CD14-positive monocyte (primary cell): ENCODE measurements at regions not wholly inside any gene's neighbourhood (a gene's known extent, or its start where the extent isn't known, plus 50 kb on each side); places are given as distances from the start of the nearest gene placed in this dataset.

Source experiments
- DNase-seq, 3 donors: peaks; one replicate each; pipeline ENCODE4 v3.0.0-alpha.2; 2011 to 2022
- H2AFZ ChIP-seq: 2 replicates; pipeline ENCODE4 v1.6.0; 2012; ENCODE audit warnings: mild to moderate bottlenecking, low read depth, low read length, inconsistent platforms; ENCODE audit not compliant: insufficient read depth, poor library complexity, severe bottlenecking
- H3K27ac ChIP-seq, 2 donors: 1 replicate in 1 of 2; 2 replicates in 1 of 2; pipeline ENCODE4 v1.5.1; 2012 to 2013; ENCODE audit warnings: low read length in 2 of 2, control low read depth in 1 of 2, inconsistent platforms in 1 of 2, low read depth in 1 of 2, mild to moderate bottlenecking in 1 of 2
- H3K27me3 ChIP-seq, 2 donors: one replicate each; pipeline versions ENCODE4 v1.6.0 to v1.6.1; 2011 to 2013; ENCODE audit warnings: low read length in 2 of 2; ENCODE audit not compliant: control insufficient read depth in 2 of 2, insufficient read depth in 2 of 2
- H3K36me3 ChIP-seq, 2 donors: replicated peaks in 1 of 2; 1 replicate in 1 of 2; 2 replicates in 1 of 2; pipeline versions ENCODE4 v1.5.1 to v1.6.1; 2012 to 2013; ENCODE audit warnings: low read length in 2 of 2, control low read depth in 1 of 2, inconsistent platforms in 1 of 2, mild to moderate bottlenecking in 1 of 2; ENCODE audit not compliant: insufficient read depth in 2 of 2, control insufficient read depth in 1 of 2
- H3K4me1 ChIP-seq, 2 donors: 1 replicate in 1 of 2; 2 replicates in 1 of 2; pipeline versions ENCODE4 v1.5.1 to v1.6.1; 2012 to 2013; ENCODE audit warnings: low read length in 2 of 2, control low read depth in 1 of 2, inconsistent platforms in 1 of 2, mild to moderate bottlenecking in 1 of 2, moderate library complexity in 1 of 2; ENCODE audit not compliant: insufficient read depth in 2 of 2, control insufficient read depth in 1 of 2
- H3K4me2 ChIP-seq: replicated peaks from 2 replicates; pipeline ENCODE3; 2012; ENCODE audit warnings: low read length, moderate library complexity, mild to moderate bottlenecking; ENCODE audit not compliant: poor library complexity, severe bottlenecking; ENCODE audit errors: extremely low read depth
- H3K4me3 ChIP-seq, 3 experiments: fragments of 200-600 bp in 1 of 3; sonication (generic) in 1 of 3; replicated peaks in 1 of 3; 1 replicate in 2 of 3; 2 replicates in 1 of 3; pipeline ENCODE4 v1.5.1; 2011 to 2013; ENCODE audit warnings: low read length in 3 of 3, mild to moderate bottlenecking in 3 of 3, control low read depth in 2 of 3, low read depth in 2 of 3, inconsistent platforms in 1 of 3, moderate library complexity in 1 of 3
- H3K79me2 ChIP-seq: 2 replicates; pipeline ENCODE4 v1.6.0; 2012; ENCODE audit warnings: mild to moderate bottlenecking, control low read depth, inconsistent platforms, low read length, moderate library complexity; ENCODE audit not compliant: insufficient read depth
- H3K9ac ChIP-seq: 2 replicates; pipeline ENCODE4 v1.6.0; 2017; ENCODE audit warnings: low read length, mild to moderate bottlenecking; ENCODE audit not compliant: insufficient read depth, poor library complexity, severe bottlenecking
- H3K9me3 ChIP-seq, 2 donors: replicated peaks in 1 of 2; 1 replicate in 1 of 2; 2 replicates in 1 of 2; pipeline versions ENCODE4 v1.5.1 to v1.6.1; 2012 to 2013; ENCODE audit warnings: low read length in 2 of 2, control low read depth in 1 of 2; ENCODE audit not compliant: control insufficient read depth in 1 of 2, insufficient read depth in 1 of 2
- H4K20me1 ChIP-seq: 2 replicates; pipeline ENCODE4 v1.6.0; 2012; ENCODE audit warnings: mild to moderate bottlenecking, low read length, control low read depth, moderate library complexity; ENCODE audit not compliant: insufficient read depth
- H3K27ac Mint-ChIP-seq, 7 donors: one replicate each; pipeline ENCODE4 v1.8.0; 2020; ENCODE audit warnings: mild to moderate bottlenecking in 7 of 7, mixed read lengths in 7 of 7, moderate library complexity in 6 of 7, inconsistent platforms in 2 of 7
- H3K27me3 Mint-ChIP-seq, 3 donors: one replicate each; pipeline ENCODE4 v1.8.0; 2021 to 2022; ENCODE audit warnings: low read depth in 3 of 3, mild to moderate bottlenecking in 3 of 3, mixed read lengths in 3 of 3, moderate library complexity in 3 of 3, inconsistent platforms in 1 of 3
- H3K36me3 Mint-ChIP-seq, 2 donors: one replicate each; pipeline ENCODE4 v1.8.0; 2020; ENCODE audit warnings: mixed read lengths in 2 of 2, inconsistent platforms in 1 of 2, mild to moderate bottlenecking in 1 of 2
- H3K4me1 Mint-ChIP-seq: one replicate; pipeline ENCODE4 v1.8.0; 2020; ENCODE audit warnings: mild to moderate bottlenecking, mixed read lengths
- H3K4me3 Mint-ChIP-seq, 2 donors: one replicate each; pipeline ENCODE4 v1.8.0; 2020; ENCODE audit warnings: mild to moderate bottlenecking in 2 of 2, mixed read lengths in 2 of 2, moderate library complexity in 1 of 2
- H3K9me3 Mint-ChIP-seq, 7 donors: one replicate each; pipeline ENCODE4 v1.8.0; 2020 to 2022; ENCODE audit warnings: mixed read lengths in 7 of 7, mild to moderate bottlenecking in 6 of 7, moderate library complexity in 6 of 7, inconsistent platforms in 2 of 7
- WGBS: methylation state at CpG from one replicate; pipeline ENCODE4 v1.1.5; 2013; ENCODE audit warnings: missing lambda C conversion rate; ENCODE audit not compliant: insufficient coverage; 5-methylcytosine and 5-hydroxymethylcytosine counted together
- intact Hi-C, 2 donors: fragments of 100-400 bp; cut with micrococcal nuclease; formaldehyde crosslinking; loops; one replicate each; pipeline versions ENCODE4 v1.15.0 to v1.15.1; 2023
- TF ChIP-seq, protein P1 (sequence below): fragments of 200-600 bp; IDR thresholded peaks from one replicate; pipeline ENCODE4 v1.8.0; 2022; ENCODE audit warnings: antibody characterized with exemption, mild to moderate bottlenecking

DNA sequence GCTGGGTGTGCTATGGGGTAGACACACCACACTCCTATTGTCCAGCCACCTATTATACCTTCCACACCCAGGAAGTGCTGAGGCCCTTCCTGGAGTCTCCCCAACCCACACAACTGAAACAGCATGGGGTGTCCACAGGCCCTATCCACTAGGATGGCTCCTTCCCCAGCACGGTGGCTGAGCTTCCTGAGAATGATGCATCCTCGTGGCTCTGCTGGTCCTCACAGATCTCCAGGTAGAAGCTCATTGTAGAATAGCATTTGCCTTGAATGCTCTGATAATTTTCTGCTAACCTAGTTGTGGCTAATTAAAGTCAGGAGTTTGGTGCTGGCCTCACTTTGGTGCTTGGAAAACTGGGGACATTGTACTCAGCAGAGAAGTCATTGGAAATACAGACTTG, 182.6 kb downstream of the ANKRD30B start:
- no peaks in the 10 kb centered on the region for H3K27me3 ChIP-seq
- WGBS = 78% methylated on average over 2 of the region's 2 CpGs
- H3K27me3 Mint-ChIP-seq = peaks cover 0 to 2% (median 0%) of the 10 kb centered on the region in 3 donors
- no peak overlapping the region for H2AFZ ChIP-seq
- H3K4me1 ChIP-seq = no peaks in the 10 kb centered on the region
- no peak overlapping the region for H3K9ac ChIP-seq
- no peaks in the 10 kb centered on the region for H4K20me1 ChIP-seq
- H3K4me2 ChIP-seq = no peak overlapping the region
- DNase-seq = no peak
- H3K79me2 ChIP-seq = no peaks in the 10 kb centered on the region
- intact Hi-C loops = no loop called here
- no peak overlapping the region for H3K27ac ChIP-seq
- H3K9me3 ChIP-seq = peaks cover 0 to 8% of the 10 kb centered on the region in 2 donors
- H3K36me3 ChIP-seq = no peaks in the 10 kb centered on the region
- peak overlapping the region in 1 of 7 donors; percentile 9 for H3K27ac Mint-ChIP-seq
- H3K4me3 Mint-ChIP-seq = no peak overlapping the region
- TF ChIP-seq, protein P1, sequence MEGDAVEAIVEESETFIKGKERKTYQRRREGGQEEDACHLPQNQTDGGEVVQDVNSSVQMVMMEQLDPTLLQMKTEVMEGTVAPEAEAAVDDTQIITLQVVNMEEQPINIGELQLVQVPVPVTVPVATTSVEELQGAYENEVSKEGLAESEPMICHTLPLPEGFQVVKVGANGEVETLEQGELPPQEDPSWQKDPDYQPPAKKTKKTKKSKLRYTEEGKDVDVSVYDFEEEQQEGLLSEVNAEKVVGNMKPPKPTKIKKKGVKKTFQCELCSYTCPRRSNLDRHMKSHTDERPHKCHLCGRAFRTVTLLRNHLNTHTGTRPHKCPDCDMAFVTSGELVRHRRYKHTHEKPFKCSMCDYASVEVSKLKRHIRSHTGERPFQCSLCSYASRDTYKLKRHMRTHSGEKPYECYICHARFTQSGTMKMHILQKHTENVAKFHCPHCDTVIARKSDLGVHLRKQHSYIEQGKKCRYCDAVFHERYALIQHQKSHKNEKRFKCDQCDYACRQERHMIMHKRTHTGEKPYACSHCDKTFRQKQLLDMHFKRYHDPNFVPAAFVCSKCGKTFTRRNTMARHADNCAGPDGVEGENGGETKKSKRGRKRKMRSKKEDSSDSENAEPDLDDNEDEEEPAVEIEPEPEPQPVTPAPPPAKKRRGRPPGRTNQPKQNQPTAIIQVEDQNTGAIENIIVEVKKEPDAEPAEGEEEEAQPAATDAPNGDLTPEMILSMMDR = no peak
- peaks cover 0 to 6% (median 2%) of the 10 kb centered on the region in 7 donors for H3K9me3 Mint-ChIP-seq
- no peaks in the 10 kb centered on the region for H3K4me1 Mint-ChIP-seq
- no peaks in the 10 kb centered on the region for H3K36me3 Mint-ChIP-seq
- no peak overlapping the region for H3K4me3 ChIP-seq

DNA sequence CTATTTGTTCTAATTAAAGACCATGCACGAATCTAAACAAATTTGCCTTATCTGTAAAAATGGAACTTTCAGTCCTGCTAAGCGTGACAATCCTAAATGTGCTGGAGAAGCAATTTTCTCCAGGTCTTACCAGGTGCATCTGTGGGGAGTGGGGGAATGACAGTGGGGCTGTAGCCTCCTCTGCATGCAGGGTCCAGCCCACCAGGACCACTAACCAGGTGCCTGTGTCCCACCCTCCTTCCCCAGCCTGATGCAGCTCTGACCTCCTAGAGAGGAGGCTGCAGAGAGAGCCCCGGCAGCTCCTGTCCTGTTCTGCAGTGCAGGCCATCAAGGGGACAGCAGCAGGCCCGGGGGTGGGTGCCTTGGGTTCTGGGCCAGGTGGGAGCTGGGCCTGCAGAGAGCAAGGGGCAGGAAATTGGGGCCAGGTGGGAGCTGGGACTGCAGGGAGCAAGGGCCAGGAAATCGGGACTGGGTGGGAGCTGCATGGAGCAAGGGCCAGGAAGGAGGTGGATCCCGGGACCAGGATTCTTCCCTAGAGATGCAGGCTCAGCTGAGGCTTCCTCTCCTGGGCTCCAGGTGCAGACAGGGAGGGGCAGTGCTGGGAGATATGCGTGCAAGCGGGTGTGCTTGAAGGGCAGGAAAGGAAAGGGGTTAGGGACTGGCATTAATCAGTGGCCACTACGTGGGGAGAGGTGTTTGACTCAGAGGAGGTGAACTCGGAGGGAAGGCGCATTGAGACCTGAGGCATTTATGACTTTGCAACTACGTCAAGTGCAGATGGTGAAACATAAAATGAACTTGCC, 185.3 kb downstream of the ANKRD30B start:
- H3K4me1 Mint-ChIP-seq = no peaks in the 10 kb centered on the region
- no peak overlapping the region for H3K9ac ChIP-seq
- 88% methylated on average over 10 of the region's 12 CpGs for WGBS
- TF ChIP-seq, protein P1 = no peak
- no peaks in the 10 kb centered on the region for H3K79me2 ChIP-seq
- H3K27me3 Mint-ChIP-seq = peaks cover 0 to 2% (median 0%) of the 10 kb centered on the region in 3 donors
- H3K36me3 ChIP-seq = no peaks in the 10 kb centered on the region
- H4K20me1 ChIP-seq = no peaks in the 10 kb centered on the region
- no peak overlapping the region for H2AFZ ChIP-seq
- intact Hi-C loops = no loop called here
- no peak for DNase-seq
- H3K4me3 Mint-ChIP-seq = no peak overlapping the region
- H3K27ac Mint-ChIP-seq = peak overlapping the region in 1 of 7 donors; percentile 58
- no peaks in the 10 kb centered on the region for H3K27me3 ChIP-seq
- H3K4me1 ChIP-seq = no peaks in the 10 kb centered on the region
- H3K9me3 Mint-ChIP-seq = peaks cover 0 to 10% (median 2%) of the 10 kb centered on the region in 7 donors
- H3K4me3 ChIP-seq = no peak overlapping the region
- no peak overlapping the region for H3K27ac ChIP-seq
- no peaks in the 10 kb centered on the region for H3K36me3 Mint-ChIP-seq
- no peak overlapping the region for H3K4me2 ChIP-seq
- H3K9me3 ChIP-seq = no peaks in the 10 kb centered on the region
